VCaP (cell line): ENCODE measurements at regions not wholly inside any gene's neighbourhood (a gene's known extent, or its start where the extent isn't known, plus 50 kb on each side); places are given as distances from the start of the nearest gene placed in this dataset.

Experiments used
- H3K27ac ChIP-seq: fragments of 450-650 bp; 2 replicates; pipeline ENCODE4 v1.5.1; 2017
- CTCF ChIP-seq: fragments of 450-650 bp; conservative IDR thresholded peaks from 2 replicates; pipeline ENCODE4 v1.5.1; 2017; ENCODE audit warnings: mild to moderate bottlenecking, moderate library complexity

GRCh38 chr5:20500546-20500945, 512.5 kb upstream of the CDH18 start:
- no peak overlapping the region for H3K27ac ChIP-seq
- no peak for TF ChIP-seq CTCF

- H3K27ac ChIP-seq = no peak overlapping the region
- no peak for TF ChIP-seq CTCF
These were observed 510.9 kb upstream of the CDH18 start for GRCh38 chr5:20498926-20499325.

- H3K27ac ChIP-seq = no peak overlapping the region
- no peak for TF ChIP-seq CTCF
These were observed 510.1 kb upstream of the CDH18 start for GRCh38 chr5:20498102-20498501.

GRCh38 chr5:20497356-20497755, 509.4 kb upstream of the CDH18 start:
- no peak overlapping the region for H3K27ac ChIP-seq
- no peak for TF ChIP-seq CTCF

- no peak for TF ChIP-seq CTCF
These were observed 506.7 kb upstream of the CDH18 start for GRCh38 chr5:20494706-20495105.

GRCh38 chr5:20486826-20487225, 498.8 kb upstream of the CDH18 start:
- no peak overlapping the region for H3K27ac ChIP-seq
- TF ChIP-seq CTCF = no peak

More at GRCh38 chr5:20494706-20495105, 506.7 kb upstream of the CDH18 start:
- H3K27ac ChIP-seq = no peak overlapping the region

GRCh38 chr5:20476016-20476415, 488.0 kb upstream of the CDH18 start:
- no peak for TF ChIP-seq CTCF
- H3K27ac ChIP-seq = no peak overlapping the region

GRCh38 chr5:20470997-20471396, 483.0 kb upstream of the CDH18 start:
- H3K27ac ChIP-seq = no peak overlapping the region
- no peak for TF ChIP-seq CTCF
